ENCODE measurements at regions not wholly inside any gene's neighbourhood (a gene's known extent, or its start where the extent isn't known, plus 50 kb on each side); places are given as distances from the start of the nearest gene placed in this dataset.

DNA sequence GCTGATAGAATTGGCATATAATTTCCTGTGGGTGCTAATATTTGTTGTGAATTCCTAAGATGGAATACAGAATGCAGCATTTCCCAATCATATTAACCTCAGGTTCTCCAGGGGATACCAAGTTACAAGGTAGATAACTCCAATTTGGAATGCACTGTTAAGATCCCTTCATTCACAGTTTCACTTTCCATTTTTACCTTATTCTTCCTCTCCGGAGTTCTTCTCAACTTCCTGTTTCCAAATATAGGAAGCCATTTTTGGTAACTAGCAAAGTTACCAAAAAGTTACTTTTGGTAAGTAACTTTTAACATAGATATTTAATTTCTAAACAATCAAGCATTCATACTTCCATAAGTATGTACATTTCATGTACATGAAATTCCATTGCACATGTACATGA lies 63.5 kb upstream of the PHACTR2 start:
- TF ChIP-seq, protein P1, sequence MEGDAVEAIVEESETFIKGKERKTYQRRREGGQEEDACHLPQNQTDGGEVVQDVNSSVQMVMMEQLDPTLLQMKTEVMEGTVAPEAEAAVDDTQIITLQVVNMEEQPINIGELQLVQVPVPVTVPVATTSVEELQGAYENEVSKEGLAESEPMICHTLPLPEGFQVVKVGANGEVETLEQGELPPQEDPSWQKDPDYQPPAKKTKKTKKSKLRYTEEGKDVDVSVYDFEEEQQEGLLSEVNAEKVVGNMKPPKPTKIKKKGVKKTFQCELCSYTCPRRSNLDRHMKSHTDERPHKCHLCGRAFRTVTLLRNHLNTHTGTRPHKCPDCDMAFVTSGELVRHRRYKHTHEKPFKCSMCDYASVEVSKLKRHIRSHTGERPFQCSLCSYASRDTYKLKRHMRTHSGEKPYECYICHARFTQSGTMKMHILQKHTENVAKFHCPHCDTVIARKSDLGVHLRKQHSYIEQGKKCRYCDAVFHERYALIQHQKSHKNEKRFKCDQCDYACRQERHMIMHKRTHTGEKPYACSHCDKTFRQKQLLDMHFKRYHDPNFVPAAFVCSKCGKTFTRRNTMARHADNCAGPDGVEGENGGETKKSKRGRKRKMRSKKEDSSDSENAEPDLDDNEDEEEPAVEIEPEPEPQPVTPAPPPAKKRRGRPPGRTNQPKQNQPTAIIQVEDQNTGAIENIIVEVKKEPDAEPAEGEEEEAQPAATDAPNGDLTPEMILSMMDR (IDR thresholded peaks at IDR 0.05) = no peak
- TF ChIP-seq POLR2A (IDR thresholded peaks at IDR 0.05) = no peak
- TF ChIP-seq EP300 (IDR thresholded peaks at IDR 0.05) = no peak
